Glutamatergic neuron (in vitro differentiated cells): ENCODE measurements at regions not wholly inside any gene's neighbourhood (a gene's known extent, or its start where the extent isn't known, plus 50 kb on each side); places are given as distances from the start of the nearest gene placed in this dataset.

Experiments
- DNase-seq: peaks from one replicate; pipeline ENCODE4 v3.0.0; 2022
- H3K27ac Mint-ChIP-seq: one replicate; pipeline ENCODE4 v1.8.0; 2020; ENCODE audit warnings: mild to moderate bottlenecking, mixed read lengths, inconsistent platforms; ENCODE audit not compliant: unreplicated experiment
- H3K27me3 Mint-ChIP-seq: one replicate; pipeline ENCODE4 v1.8.0; 2020; ENCODE audit warnings: mild to moderate bottlenecking, moderate library complexity, mixed read lengths, inconsistent platforms; ENCODE audit not compliant: unreplicated experiment
- H3K36me3 Mint-ChIP-seq: one replicate; pipeline ENCODE4 v1.8.0; 2020; ENCODE audit warnings: mild to moderate bottlenecking, mixed read lengths, inconsistent platforms; ENCODE audit not compliant: unreplicated experiment
- H3K4me1 Mint-ChIP-seq: one replicate; pipeline ENCODE4 v1.8.0; 2020; ENCODE audit warnings: mild to moderate bottlenecking, low read depth, mixed read lengths, inconsistent platforms; ENCODE audit not compliant: unreplicated experiment
- H3K4me3 Mint-ChIP-seq: one replicate; pipeline ENCODE4 v1.8.0; 2020; ENCODE audit warnings: mild to moderate bottlenecking, mixed read lengths, inconsistent platforms; ENCODE audit not compliant: unreplicated experiment
- H3K9me3 Mint-ChIP-seq: one replicate; pipeline ENCODE4 v1.8.0; 2020; ENCODE audit warnings: mild to moderate bottlenecking, moderate library complexity, mixed read lengths, inconsistent platforms; ENCODE audit not compliant: unreplicated experiment
- TF ChIP-seq, protein P1 (sequence below): fragments of 200-600 bp; sonication (generic); IDR thresholded peaks from one replicate; pipeline ENCODE4 v1.5.0; 2021; ENCODE audit not compliant: partially characterized antibody, unreplicated experiment

DNA sequence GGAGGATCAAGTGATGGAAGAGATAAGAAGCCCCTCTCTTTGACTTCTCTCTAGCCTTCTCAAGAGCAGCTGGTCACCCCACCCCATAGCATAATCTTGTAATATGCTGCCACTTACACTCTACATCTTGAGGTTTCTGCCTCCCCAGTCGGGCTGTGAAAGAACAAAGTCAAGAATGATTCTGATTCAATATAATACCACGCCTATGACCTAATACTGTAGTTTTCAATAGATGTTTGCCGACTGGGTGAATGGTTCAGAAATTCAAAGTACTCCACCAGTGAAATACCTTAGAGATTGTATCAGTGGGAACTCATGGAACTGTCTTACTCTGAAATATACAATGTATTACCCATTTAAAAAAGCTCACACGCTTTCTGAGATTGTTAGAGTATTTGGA is 93.0 kb upstream of the ZFHX3 start:
- H3K9me3 Mint-ChIP-seq, result peaks cover 2% of the 10 kb centered on the region
- no peak overlapping the region for H3K4me3 Mint-ChIP-seq
- H3K27me3 Mint-ChIP-seq, result peaks cover 3% of the 10 kb centered on the region
- no peak overlapping the region for H3K27ac Mint-ChIP-seq
- DNase-seq, result no peak
- no peaks in the 10 kb centered on the region for H3K36me3 Mint-ChIP-seq
- H3K4me1 Mint-ChIP-seq, result peaks cover 22% of the 10 kb centered on the region
- TF ChIP-seq, protein P1, sequence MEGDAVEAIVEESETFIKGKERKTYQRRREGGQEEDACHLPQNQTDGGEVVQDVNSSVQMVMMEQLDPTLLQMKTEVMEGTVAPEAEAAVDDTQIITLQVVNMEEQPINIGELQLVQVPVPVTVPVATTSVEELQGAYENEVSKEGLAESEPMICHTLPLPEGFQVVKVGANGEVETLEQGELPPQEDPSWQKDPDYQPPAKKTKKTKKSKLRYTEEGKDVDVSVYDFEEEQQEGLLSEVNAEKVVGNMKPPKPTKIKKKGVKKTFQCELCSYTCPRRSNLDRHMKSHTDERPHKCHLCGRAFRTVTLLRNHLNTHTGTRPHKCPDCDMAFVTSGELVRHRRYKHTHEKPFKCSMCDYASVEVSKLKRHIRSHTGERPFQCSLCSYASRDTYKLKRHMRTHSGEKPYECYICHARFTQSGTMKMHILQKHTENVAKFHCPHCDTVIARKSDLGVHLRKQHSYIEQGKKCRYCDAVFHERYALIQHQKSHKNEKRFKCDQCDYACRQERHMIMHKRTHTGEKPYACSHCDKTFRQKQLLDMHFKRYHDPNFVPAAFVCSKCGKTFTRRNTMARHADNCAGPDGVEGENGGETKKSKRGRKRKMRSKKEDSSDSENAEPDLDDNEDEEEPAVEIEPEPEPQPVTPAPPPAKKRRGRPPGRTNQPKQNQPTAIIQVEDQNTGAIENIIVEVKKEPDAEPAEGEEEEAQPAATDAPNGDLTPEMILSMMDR, result no peak

DNA sequence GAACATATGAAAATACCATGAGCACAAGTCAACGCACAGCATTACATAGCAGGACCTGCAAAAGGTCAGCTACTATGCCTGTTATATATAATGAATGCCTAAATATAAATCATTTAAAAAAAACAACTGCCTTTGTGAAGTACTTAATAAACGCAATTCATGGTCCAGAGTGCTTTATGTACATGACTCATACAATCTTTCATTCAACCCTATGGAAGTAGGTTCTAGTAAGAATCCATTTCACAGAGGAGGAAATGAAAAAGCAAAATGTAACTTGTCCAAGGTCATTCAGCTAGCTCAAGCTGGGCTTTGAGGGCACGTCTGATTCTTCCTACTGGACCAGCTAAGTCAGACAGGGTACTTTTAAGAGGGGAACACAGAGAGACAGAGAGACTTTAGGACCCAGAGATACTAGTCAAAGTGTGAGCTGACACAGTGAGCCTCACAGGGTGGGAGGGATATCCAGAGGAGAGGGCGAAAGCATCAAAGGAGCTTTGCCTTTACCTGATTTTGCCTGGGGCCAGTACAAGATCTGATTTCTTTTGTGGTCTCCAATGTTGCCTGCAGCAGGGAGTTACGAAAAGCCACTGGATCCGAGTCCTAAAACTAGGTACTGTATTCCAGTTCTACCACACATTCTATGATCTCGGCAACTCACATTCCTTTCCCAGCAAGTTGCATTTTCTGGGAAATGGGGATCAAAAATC is 83.4 kb upstream of the ZFHX3 start:
- H3K27ac Mint-ChIP-seq, result no peak overlapping the region
- H3K36me3 Mint-ChIP-seq, result peaks cover 3% of the 10 kb centered on the region
- H3K9me3 Mint-ChIP-seq, result peaks cover 2% of the 10 kb centered on the region
- H3K4me3 Mint-ChIP-seq, result no peak overlapping the region
- TF ChIP-seq, protein P1, result no peak
- H3K27me3 Mint-ChIP-seq, result no peaks in the 10 kb centered on the region
- no peak for DNase-seq
- no peaks in the 10 kb centered on the region for H3K4me1 Mint-ChIP-seq

DNA sequence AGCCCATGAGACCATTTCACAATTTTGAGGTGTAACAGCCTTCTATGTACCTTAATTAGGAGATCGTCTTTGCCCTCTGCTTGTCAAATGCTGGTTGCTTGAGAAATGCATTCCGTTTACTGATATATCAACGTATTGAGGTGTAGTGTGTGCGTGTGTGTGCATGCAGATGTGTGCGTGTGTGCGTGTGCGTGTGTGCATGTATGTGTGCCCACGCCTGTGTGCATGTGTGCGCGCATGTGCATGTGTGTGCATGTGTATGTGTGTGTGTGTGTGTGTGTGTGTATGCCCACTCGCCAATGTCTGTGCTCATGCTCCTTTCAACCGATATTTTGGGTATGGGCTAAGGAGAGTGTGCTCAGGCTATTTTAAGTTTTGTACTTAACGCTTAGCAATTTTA is 81.5 kb upstream of the ZFHX3 start:
- no peaks in the 10 kb centered on the region for H3K27me3 Mint-ChIP-seq
- no peak for DNase-seq
- no peak overlapping the region for H3K27ac Mint-ChIP-seq
- no peak overlapping the region for H3K4me3 Mint-ChIP-seq
- no peaks in the 10 kb centered on the region for H3K9me3 Mint-ChIP-seq
- H3K36me3 Mint-ChIP-seq, result peaks cover 3% of the 10 kb centered on the region
- H3K4me1 Mint-ChIP-seq, result no peaks in the 10 kb centered on the region
- TF ChIP-seq, protein P1, result no peak

- Mint-ChIP-seq H3K4me1 (no peaks in the 10 kb centered on the region), H3K36me3 (peaks cover 3% of the 10 kb centered on the region), H3K4me3 (no peak overlapping the region), H3K27me3 (peaks cover 2% of the 10 kb centered on the region), H3K9me3 (no peaks in the 10 kb centered on the region), H3K27ac (no peak overlapping the region)
- no peak for DNase-seq
- TF ChIP-seq, protein P1, result no peak
Measured at GRCh38 chr16:73126525-73126853, 78.6 kb upstream of the ZFHX3 start.

DNA sequence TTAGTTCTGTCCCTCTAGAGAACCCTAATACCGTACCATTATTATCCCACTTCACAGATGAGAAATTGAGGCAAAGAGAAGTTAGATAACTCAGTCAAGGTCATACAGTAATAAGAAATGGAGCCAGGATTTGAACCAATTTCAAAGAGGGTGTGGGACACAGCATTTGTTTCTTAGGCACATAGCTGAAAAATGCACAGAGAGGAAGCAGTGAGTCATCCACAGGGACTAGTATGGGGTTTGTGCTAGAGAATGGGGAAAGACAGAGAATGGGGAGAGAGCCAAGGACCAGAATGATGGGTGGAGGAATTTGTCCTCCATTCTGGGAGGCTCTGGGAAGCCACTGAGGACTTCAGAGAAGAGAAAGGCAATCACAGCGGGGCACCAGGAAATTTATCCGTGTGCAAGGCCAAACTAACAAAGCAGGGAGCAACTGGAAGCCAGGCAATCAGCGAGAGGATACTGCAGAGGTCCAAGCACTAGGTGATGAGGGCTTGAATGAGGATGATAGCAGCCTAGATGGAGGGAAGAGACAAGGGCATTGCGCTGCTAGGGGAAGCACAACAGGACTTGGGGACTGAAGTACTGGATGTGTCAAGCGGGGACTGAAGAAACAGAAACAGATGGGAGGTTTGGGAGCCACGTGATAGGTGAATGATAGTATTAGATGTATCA is 78.1 kb upstream of the ZFHX3 start:
- no peaks in the 10 kb centered on the region for H3K9me3 Mint-ChIP-seq
- no peak overlapping the region for H3K4me3 Mint-ChIP-seq
- no peak for DNase-seq
- H3K27ac Mint-ChIP-seq, result no peak overlapping the region
- TF ChIP-seq, protein P1, result no peak
- no peaks in the 10 kb centered on the region for H3K4me1 Mint-ChIP-seq
- H3K27me3 Mint-ChIP-seq, result peaks cover 2% of the 10 kb centered on the region
- peaks cover 3% of the 10 kb centered on the region for H3K36me3 Mint-ChIP-seq
